ENCODE measurements at regions not wholly inside any gene's neighbourhood (a gene's known extent, or its start where the extent isn't known, plus 50 kb on each side); places are given as distances from the start of the nearest gene placed in this dataset.
"Not testable (repeated sequence)": the region's sequence is repeated elsewhere in the genome, so short reads cannot be mapped to it uniquely, and the experiment has no call there.

- peak; percentile 24; the same call in 1 of the 2 replicates for TF ChIP-seq CTCF (IDR thresholded peaks at IDR 0.05)
- TF ChIP-seq POLR2AphosphoS5 (IDR thresholded peaks at IDR 0.05; ENCODE audit: low read depth, low read length): not testable (repeated sequence)
- TF ChIP-seq, protein P1, sequence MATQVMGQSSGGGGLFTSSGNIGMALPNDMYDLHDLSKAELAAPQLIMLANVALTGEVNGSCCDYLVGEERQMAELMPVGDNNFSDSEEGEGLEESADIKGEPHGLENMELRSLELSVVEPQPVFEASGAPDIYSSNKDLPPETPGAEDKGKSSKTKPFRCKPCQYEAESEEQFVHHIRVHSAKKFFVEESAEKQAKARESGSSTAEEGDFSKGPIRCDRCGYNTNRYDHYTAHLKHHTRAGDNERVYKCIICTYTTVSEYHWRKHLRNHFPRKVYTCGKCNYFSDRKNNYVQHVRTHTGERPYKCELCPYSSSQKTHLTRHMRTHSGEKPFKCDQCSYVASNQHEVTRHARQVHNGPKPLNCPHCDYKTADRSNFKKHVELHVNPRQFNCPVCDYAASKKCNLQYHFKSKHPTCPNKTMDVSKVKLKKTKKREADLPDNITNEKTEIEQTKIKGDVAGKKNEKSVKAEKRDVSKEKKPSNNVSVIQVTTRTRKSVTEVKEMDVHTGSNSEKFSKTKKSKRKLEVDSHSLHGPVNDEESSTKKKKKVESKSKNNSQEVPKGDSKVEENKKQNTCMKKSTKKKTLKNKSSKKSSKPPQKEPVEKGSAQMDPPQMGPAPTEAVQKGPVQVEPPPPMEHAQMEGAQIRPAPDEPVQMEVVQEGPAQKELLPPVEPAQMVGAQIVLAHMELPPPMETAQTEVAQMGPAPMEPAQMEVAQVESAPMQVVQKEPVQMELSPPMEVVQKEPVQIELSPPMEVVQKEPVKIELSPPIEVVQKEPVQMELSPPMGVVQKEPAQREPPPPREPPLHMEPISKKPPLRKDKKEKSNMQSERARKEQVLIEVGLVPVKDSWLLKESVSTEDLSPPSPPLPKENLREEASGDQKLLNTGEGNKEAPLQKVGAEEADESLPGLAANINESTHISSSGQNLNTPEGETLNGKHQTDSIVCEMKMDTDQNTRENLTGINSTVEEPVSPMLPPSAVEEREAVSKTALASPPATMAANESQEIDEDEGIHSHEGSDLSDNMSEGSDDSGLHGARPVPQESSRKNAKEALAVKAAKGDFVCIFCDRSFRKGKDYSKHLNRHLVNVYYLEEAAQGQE (IDR thresholded peaks at IDR 0.05; ENCODE audit: insufficient read depth in 1 of 2, low read depth in 2 of 2, low read length in 1 of 2): not testable (repeated sequence)
These were observed 127.2 kb downstream of the ATP6V0E2 start for GRCh38 chr7:150000780-150001599.

Measured in Panc1 (cell line).